ENCODE measurements at regions not wholly inside any gene's neighbourhood (a gene's known extent, or its start where the extent isn't known, plus 50 kb on each side); places are given as distances from the start of the nearest gene placed in this dataset.

- DNase-seq (ENCODE audit: low spot score), result no peak
- TF ChIP-seq CTCF (IDR thresholded peaks at IDR 0.05; ENCODE audit: extremely low read depth, missing control alignments), result no peak
These were observed 83.3 kb downstream of the TRIM42 start for GRCh38 chr3:140761076-140761639.

GRCh38 chr3:140762746-140763145, 84.9 kb downstream of the TRIM42 start:
- no peak for DNase-seq (ENCODE audit: low spot score)
- no peak for TF ChIP-seq CTCF (IDR thresholded peaks at IDR 0.05; ENCODE audit: extremely low read depth, missing control alignments)

GRCh38 chr3:140763532-140763931, 85.7 kb downstream of the TRIM42 start:
- no peak for TF ChIP-seq CTCF (IDR thresholded peaks at IDR 0.05; ENCODE audit: extremely low read depth, missing control alignments)

GRCh38 chr3:140765246-140765645, 87.4 kb downstream of the TRIM42 start:
- no peak for DNase-seq (ENCODE audit: low spot score)
- TF ChIP-seq CTCF (IDR thresholded peaks at IDR 0.05; ENCODE audit: extremely low read depth, missing control alignments), result no peak

More at GRCh38 chr3:140763532-140763931, 85.7 kb downstream of the TRIM42 start:
- no peak for DNase-seq (ENCODE audit: low spot score)

GRCh38 chr3:140766465-140766864, 88.6 kb downstream of the TRIM42 start:
- no peak for TF ChIP-seq CTCF (IDR thresholded peaks at IDR 0.05; ENCODE audit: extremely low read depth, missing control alignments)

GRCh38 chr3:140767566-140767965, 89.7 kb downstream of the TRIM42 start:
- no peak for DNase-seq (ENCODE audit: low spot score)
- no peak for TF ChIP-seq CTCF (IDR thresholded peaks at IDR 0.05; ENCODE audit: extremely low read depth, missing control alignments)

More at GRCh38 chr3:140766465-140766864, 88.6 kb downstream of the TRIM42 start:
- DNase-seq (ENCODE audit: low spot score), result no peak

- no peak for DNase-seq (ENCODE audit: low spot score)
These were observed 91.1 kb downstream of the TRIM42 start for GRCh38 chr3:140768941-140769340.

More at GRCh38 chr3:140768941-140769340, 91.1 kb downstream of the TRIM42 start:
- no peak for TF ChIP-seq CTCF (IDR thresholded peaks at IDR 0.05; ENCODE audit: extremely low read depth, missing control alignments)
